IMR-90 (cell line): ENCODE measurements at regions not wholly inside any gene's neighbourhood (a gene's known extent, or its start where the extent isn't known, plus 50 kb on each side); places are given as distances from the start of the nearest gene placed in this dataset.

Source experiments
- ATAC-seq: fragments of 200-7000 bp; cut with Tn5 transposase; 2 replicates; pipeline ENCODE4 v1.9.1; 2020; ENCODE audit warnings: low read depth, mild to moderate bottlenecking, moderate library complexity
- BruUV-seq: library from RNA; stranded (reverse); fragments of 400-500 nt; replicated peaks from 2 replicates; lab custom pipeline; 2021; lab: Mats Ljungman, UMichigan
- CTCF ChIA-PET: fragments of 300-600 bp; formaldehyde crosslinking; extraction: SDS; loops from one replicate; lab custom pipeline; 2021; ENCODE audit warnings: antibody characterized with exemption; lab: Yijun Ruan, JAX
- POLR2A ChIA-PET: fragments of 300-600 bp; sonication (Branson Sonifier 250); formaldehyde crosslinking; loops from one replicate; lab custom pipeline; 2022; ENCODE audit warnings: antibody characterized with exemption; ENCODE audit not compliant: unreplicated experiment; lab: Charles Lee
- DNase-seq: peaks from one replicate; pipeline ENCODE4 v3.0.0; 2013
- H2AFZ ChIP-seq: replicated peaks from 2 replicates; pipeline ENCODE3; 2013; ENCODE audit warnings: low read length, mild to moderate bottlenecking; ENCODE audit not compliant: poor library complexity
- H2AK5ac ChIP-seq: 2 replicates; pipeline ENCODE4 v1.6.1; 2013; ENCODE audit warnings: low read depth, low read length, inconsistent platforms
- H2AK9ac ChIP-seq: replicated peaks from 2 replicates; pipeline ENCODE3; 2013; ENCODE audit warnings: mild to moderate bottlenecking, low read depth, low read length, moderate library complexity; ENCODE audit not compliant: poor library complexity
- H2BK120ac ChIP-seq: 2 replicates; pipeline ENCODE4 v1.6.1; 2013; ENCODE audit warnings: low read depth, low read length, inconsistent platforms
- H2BK15ac ChIP-seq: 3 replicates; pipeline ENCODE4 v1.6.1; 2013; ENCODE audit warnings: low read depth, low read length, inconsistent platforms
- H2BK20ac ChIP-seq: 2 replicates; pipeline ENCODE4 v1.6.1; 2013; ENCODE audit warnings: low read depth, mild to moderate bottlenecking, inconsistent platforms, low read length, moderate library complexity
- H2BK5ac ChIP-seq: 2 replicates; pipeline ENCODE4 v1.6.1; 2013; ENCODE audit warnings: mild to moderate bottlenecking, low read depth, low read length, inconsistent platforms; ENCODE audit not compliant: poor library complexity, severe bottlenecking
- H3K14ac ChIP-seq: replicated peaks from 2 replicates; pipeline ENCODE4 v1.6.1; 2013; ENCODE audit warnings: low read depth, low read length, inconsistent platforms
- H3K18ac ChIP-seq: 2 replicates; pipeline ENCODE4 v1.6.1; 2013; ENCODE audit warnings: low read depth, low read length, control low read depth
- H3K23ac ChIP-seq: 2 replicates; pipeline ENCODE4 v1.6.1; 2013; ENCODE audit warnings: low read depth, low read length, inconsistent platforms
- H3K27ac ChIP-seq: 2 replicates; pipeline ENCODE4 v1.5.1; 2013; ENCODE audit warnings: mild to moderate bottlenecking, control low read depth, low read length; ENCODE audit not compliant: insufficient read depth
- H3K27me3 ChIP-seq: 2 replicates; pipeline ENCODE4 v1.6.1; 2013; ENCODE audit warnings: low read length; ENCODE audit not compliant: control insufficient read depth, insufficient read depth
- H3K36me3 ChIP-seq: 2 replicates; pipeline ENCODE4 v1.6.1; 2013; ENCODE audit warnings: low read length, mixed read lengths; ENCODE audit not compliant: control insufficient read depth, insufficient read depth
- H3K4ac ChIP-seq: 2 replicates; pipeline ENCODE4 v1.6.1; 2013; ENCODE audit warnings: low read depth, low read length, inconsistent platforms
- H3K4me1 ChIP-seq: 2 replicates; pipeline ENCODE4 v1.6.1; 2013; ENCODE audit warnings: low read length, mixed read lengths; ENCODE audit not compliant: control insufficient read depth, insufficient read depth
- H3K4me2 ChIP-seq: 2 replicates; pipeline ENCODE4 v1.6.1; 2013; ENCODE audit warnings: low read depth, mild to moderate bottlenecking, control low read depth, low read length, moderate library complexity
- H3K4me3 ChIP-seq: 2 replicates; pipeline ENCODE4 v1.5.1; 2013; ENCODE audit warnings: low read depth, mild to moderate bottlenecking, control low read depth, low read length, moderate library complexity; ENCODE audit not compliant: insufficient read depth
- H3K56ac ChIP-seq: 2 replicates; pipeline ENCODE4 v1.6.1; 2013; ENCODE audit warnings: low read length, inconsistent platforms; ENCODE audit not compliant: insufficient read depth; ENCODE audit errors: extremely low read depth
- H3K79me1 ChIP-seq, 2 experiments: 2 replicates each; pipeline ENCODE4 v1.6.1; 2013; ENCODE audit warnings: low read length in 2 of 2, inconsistent platforms in 1 of 2, low read depth in 1 of 2
- H3K9ac ChIP-seq: 2 replicates; pipeline ENCODE4 v1.6.1; 2013; ENCODE audit warnings: low read depth, low read length, control low read depth
- H3K9me1 ChIP-seq: 2 replicates; pipeline ENCODE4 v1.6.1; 2013; ENCODE audit warnings: low read length, inconsistent platforms; ENCODE audit not compliant: insufficient read depth
- H3K9me3 ChIP-seq: 2 replicates; pipeline ENCODE4 v1.6.1; 2013; ENCODE audit warnings: low read length; ENCODE audit not compliant: control insufficient read depth, insufficient read depth
- H4K20me1 ChIP-seq: 2 replicates; pipeline ENCODE4 v1.6.1; 2013; ENCODE audit warnings: low read length, inconsistent platforms; ENCODE audit not compliant: insufficient read depth
- H4K5ac ChIP-seq: 2 replicates; pipeline ENCODE4 v1.6.1; 2013; ENCODE audit warnings: mild to moderate bottlenecking, low read depth, low read length, control low read depth
- H4K8ac ChIP-seq, 2 experiments: 2 replicates each; pipeline ENCODE4 v1.6.1; 2013; ENCODE audit warnings: low read depth in 2 of 2, low read length in 2 of 2, control low read depth in 1 of 2, inconsistent platforms in 1 of 2
- H4K91ac ChIP-seq: 2 replicates; pipeline ENCODE4 v1.6.1; 2013; ENCODE audit warnings: low read depth, low read length, inconsistent platforms; ENCODE audit not compliant: insufficient read depth
- MXI1 ChIP-seq: IDR thresholded peaks from 2 replicates; pipeline ENCODE4 v1.6.1; 2012; ENCODE audit warnings: low read depth, mild to moderate bottlenecking, low read length, moderate library complexity, borderline replicate concordance
- SMC3 ChIP-seq: fragments of 150-350 bp; IDR thresholded peaks from 2 replicates; pipeline ENCODE4 v1.6.1; 2016; ENCODE audit warnings: low read depth, mild to moderate bottlenecking, antibody characterized with exemption, low read length, moderate library complexity
- WGBS, 2 experiments: methylation state at CpG; one replicate each; pipeline versions ENCODE4 v1.1.5 to v1.1.7; 2013; ENCODE audit warnings: missing lambda C conversion rate in 2 of 2; ENCODE audit not compliant: insufficient read length in 1 of 2; ENCODE audit errors: extremely low coverage in 2 of 2; 5-methylcytosine and 5-hydroxymethylcytosine counted together
- dilution Hi-C: fragments of 300-500 bp; cut with HindIII; formaldehyde crosslinking; loops from one replicate; pipeline ENCODE4 v1.14.3; 2018; ENCODE audit warnings: low sequenced_read_pairs; ENCODE audit not compliant: unreplicated experiment
- in situ Hi-C: fragments of 300-500 bp; cut with MboI; formaldehyde crosslinking; loops from 3 replicates; pipeline ENCODE4 v1.14.3; 2019; ENCODE audit warnings: low sequenced_read_pairs, inconsistent platforms, mixed read lengths
- intact Hi-C: fragments of 100-400 bp; cut with micrococcal nuclease; formaldehyde crosslinking; loops from 2 replicates; pipeline ENCODE4 v1.10.0; 2022
- TF ChIP-seq, protein P1 (sequence below): fragments of 150-350 bp; IDR thresholded peaks from 2 replicates; pipeline ENCODE4 v1.6.1; 2017; ENCODE audit warnings: mild to moderate bottlenecking, antibody characterized with exemption, low read length, low read depth
- TF ChIP-seq, protein P2 (sequence below): conservative IDR thresholded peaks from 2 replicates; pipeline ENCODE4 v1.5.1; 2012; ENCODE audit warnings: mild to moderate bottlenecking, low read depth, low read length, improper control_type of control experiment

DNA sequence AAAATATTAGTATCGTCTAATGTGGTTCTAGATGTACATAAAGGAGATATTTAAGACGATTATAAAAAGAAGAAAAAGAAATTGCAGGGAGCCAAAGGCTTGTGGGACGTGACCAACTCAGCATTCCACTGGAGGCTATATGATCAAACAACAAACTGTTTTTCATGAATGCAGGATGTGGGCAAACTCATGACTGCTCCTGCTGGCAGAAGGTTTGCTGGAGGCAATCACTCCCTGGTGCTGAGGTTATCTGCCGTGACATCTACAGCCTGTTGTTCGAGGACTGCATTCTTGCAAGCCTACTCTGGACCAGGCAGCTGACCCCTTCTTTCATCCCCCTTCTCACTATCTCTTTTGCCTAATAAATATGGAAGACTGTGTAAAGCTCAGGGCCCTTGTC, 518.1 kb downstream of the UQCRFS1 start:
- Histone ChIP-seq H3K4me1 (no peaks in the 10 kb centered on the region), H2BK5ac (no peak overlapping the region), H3K27me3 (no peaks in the 10 kb centered on the region), H4K8ac (no peak overlapping the region), H2AK9ac (no peak overlapping the region), H3K56ac (no peak overlapping the region), H3K4me3 (no peak overlapping the region), H3K9me3 (peaks cover 7% of the 10 kb centered on the region), H2BK120ac (no peak overlapping the region), H2AK5ac (no peak overlapping the region), H4K20me1 (no peaks in the 10 kb centered on the region), H3K9me1 (no peaks in the 10 kb centered on the region), H4K5ac (no peak overlapping the region), H3K4ac (no peak overlapping the region), H3K9ac (no peak overlapping the region), H3K4me2 (no peak overlapping the region), H4K91ac (no peak overlapping the region), H2BK20ac (no peak overlapping the region), H2BK15ac (no peak overlapping the region), H3K36me3 (no peaks in the 10 kb centered on the region), H3K27ac (no peak overlapping the region), H3K14ac (no peak overlapping the region), H3K18ac (no peak overlapping the region), H3K79me1 (no peaks in the 10 kb centered on the region), H3K23ac (no peak overlapping the region), H2AFZ (no peak overlapping the region)
- ATAC-seq (no peak), DNase-seq (no peak)
- no peak for TF ChIP-seq MXI1
- TF ChIP-seq, protein P1, sequence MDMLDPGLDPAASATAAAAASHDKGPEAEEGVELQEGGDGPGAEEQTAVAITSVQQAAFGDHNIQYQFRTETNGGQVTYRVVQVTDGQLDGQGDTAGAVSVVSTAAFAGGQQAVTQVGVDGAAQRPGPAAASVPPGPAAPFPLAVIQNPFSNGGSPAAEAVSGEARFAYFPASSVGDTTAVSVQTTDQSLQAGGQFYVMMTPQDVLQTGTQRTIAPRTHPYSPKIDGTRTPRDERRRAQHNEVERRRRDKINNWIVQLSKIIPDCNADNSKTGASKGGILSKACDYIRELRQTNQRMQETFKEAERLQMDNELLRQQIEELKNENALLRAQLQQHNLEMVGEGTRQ = no peak
- no peak for TF ChIP-seq SMC3
- TF ChIP-seq, protein P2, sequence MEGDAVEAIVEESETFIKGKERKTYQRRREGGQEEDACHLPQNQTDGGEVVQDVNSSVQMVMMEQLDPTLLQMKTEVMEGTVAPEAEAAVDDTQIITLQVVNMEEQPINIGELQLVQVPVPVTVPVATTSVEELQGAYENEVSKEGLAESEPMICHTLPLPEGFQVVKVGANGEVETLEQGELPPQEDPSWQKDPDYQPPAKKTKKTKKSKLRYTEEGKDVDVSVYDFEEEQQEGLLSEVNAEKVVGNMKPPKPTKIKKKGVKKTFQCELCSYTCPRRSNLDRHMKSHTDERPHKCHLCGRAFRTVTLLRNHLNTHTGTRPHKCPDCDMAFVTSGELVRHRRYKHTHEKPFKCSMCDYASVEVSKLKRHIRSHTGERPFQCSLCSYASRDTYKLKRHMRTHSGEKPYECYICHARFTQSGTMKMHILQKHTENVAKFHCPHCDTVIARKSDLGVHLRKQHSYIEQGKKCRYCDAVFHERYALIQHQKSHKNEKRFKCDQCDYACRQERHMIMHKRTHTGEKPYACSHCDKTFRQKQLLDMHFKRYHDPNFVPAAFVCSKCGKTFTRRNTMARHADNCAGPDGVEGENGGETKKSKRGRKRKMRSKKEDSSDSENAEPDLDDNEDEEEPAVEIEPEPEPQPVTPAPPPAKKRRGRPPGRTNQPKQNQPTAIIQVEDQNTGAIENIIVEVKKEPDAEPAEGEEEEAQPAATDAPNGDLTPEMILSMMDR = no peak
- POLR2A ChIA-PET = no interaction called here
- CTCF ChIA-PET = no interaction called here
- no TSS peak for BruUV-seq
- dilution Hi-C loops (no loop called here), in situ Hi-C loops (no loop called here), intact Hi-C loops (no loop called here)
- WGBS, 2 experiments = no CpG with 5 or more reads among the region's 5 CpGs
